GM12864 (cell line): ENCODE measurements at regions not wholly inside any gene's neighbourhood (a gene's known extent, or its start where the extent isn't known, plus 50 kb on each side); places are given as distances from the start of the nearest gene placed in this dataset.
"Not testable (repeated sequence)": the region's sequence is repeated elsewhere in the genome, so short reads cannot be mapped to it uniquely, and the experiment has no call there.

Experiments
- DNase-seq: peaks from one replicate; pipeline ENCODE4 v3.0.0-alpha.2; 2011; ENCODE audit warnings: low read depth
- H3K4me3 ChIP-seq: 2 replicates; pipeline ENCODE4 v1.5.1; 2011; ENCODE audit warnings: mild to moderate bottlenecking, low read depth, low read length, control low read depth
- CTCF ChIP-seq: IDR thresholded peaks from 2 replicates; pipeline ENCODE4 v1.5.1; 2011; ENCODE audit warnings: low read depth, mild to moderate bottlenecking, moderate library complexity, low read length, control low read depth, inconsistent platforms; ENCODE audit errors: missing control alignments

DNA sequence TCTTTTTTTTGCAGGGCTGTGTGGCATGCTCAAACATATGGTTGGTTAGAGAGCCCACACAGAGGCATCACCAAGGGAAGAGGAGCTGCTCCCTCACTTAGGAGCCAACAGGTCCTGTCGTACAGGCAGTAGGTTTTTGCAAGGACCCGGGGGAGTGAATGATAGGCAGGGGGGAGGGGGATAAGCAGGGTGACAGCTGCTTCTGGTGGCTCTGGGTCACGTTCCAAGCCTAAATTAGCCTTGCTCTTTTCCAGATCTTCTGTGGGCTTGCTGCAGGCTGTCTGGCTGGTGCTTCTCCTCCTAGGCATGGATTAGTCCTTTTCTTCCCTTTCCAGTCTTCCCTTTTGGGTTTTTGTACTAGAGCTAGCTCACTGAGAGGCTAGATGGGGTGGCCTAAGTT lies 117.7 kb upstream of the PODXL start:
- DNase-seq, result no peak
- H3K4me3 ChIP-seq, result no peak overlapping the region
- no peak for TF ChIP-seq CTCF

DNA sequence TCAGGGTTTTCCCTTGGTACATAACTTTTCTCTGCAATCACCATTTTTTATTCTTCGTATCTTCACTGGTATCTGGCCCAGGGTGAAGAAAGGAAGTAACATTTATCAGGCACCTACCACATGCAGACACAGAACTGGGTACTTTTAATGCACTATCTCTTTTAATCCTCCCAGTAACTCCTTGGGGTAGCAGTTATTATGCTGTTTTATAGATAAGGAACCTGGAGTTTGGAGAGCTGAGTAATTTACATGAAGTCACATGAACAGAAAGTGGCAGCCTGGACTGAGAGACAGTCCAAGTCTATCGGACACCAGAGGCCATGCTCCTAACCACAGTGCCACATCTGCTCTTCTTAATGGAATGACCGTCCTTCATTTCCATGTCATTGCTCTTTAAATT lies 117.1 kb upstream of the PODXL start:
- DNase-seq, result no peak
- no peak overlapping the region for H3K4me3 ChIP-seq
- no peak for TF ChIP-seq CTCF

DNA sequence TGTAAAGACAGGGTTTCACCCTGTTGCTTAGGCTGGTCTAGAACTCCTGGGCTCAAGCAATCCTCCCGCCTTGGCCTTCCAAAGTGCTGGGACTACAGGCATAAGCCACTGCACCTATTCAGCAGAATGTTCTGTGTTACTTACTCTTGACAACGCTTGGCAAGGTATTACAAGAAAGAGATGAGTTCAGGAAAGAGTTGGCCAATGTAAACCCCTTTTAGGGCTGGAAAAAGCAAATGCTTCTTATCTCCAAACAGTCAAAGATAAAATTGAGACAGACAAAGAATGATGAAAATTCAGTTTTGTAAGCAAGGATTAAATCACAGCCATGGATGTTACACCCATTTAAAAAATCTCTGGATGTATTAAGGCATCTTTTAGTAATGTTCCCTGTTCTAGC lies 114.0 kb upstream of the PODXL start:
- no peak overlapping the region for H3K4me3 ChIP-seq
- DNase-seq, result no peak
- no peak for TF ChIP-seq CTCF

DNA sequence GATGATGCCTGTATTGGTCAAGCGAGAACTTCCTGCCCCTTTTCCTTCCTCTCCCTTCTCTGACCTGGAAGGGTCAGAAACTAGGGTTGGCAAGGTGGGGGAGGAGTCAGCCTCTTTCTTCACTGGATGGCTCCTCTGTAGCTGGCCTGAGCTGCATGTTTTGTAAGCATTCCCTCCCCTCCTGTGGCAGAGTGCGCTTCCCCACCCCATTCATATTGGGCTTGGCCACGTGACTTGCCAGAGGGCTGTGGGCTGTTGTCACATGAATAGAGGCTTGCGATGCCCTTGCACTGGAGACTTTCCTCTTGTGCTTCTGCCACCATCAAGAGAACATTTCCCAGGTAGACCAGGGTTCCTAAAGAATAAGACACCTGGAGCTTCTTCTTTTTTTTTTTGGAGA lies 111.3 kb upstream of the PODXL start:
- no peak for TF ChIP-seq CTCF
- no peak for DNase-seq
- no peak overlapping the region for H3K4me3 ChIP-seq

DNA sequence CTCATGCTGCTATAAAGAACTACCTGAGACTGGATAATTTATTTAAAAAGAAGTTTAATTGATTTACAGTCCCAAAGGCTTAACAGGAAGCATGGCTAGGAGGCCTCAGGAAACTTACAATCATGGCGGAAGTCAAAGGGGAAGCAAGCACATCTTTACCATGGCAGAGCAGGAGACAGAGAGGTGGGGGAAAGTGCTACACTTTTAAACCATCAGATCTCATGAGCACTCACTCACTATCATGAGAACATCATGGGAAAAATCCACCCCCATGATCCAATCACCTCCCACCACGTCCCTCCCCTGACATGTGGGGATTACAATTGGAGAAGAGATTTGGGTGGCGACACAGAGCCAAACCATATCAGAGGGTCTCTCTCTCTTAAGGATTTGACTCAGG lies 108.6 kb upstream of the PODXL start:
- TF ChIP-seq CTCF, result no peak
- no peak overlapping the region for H3K4me3 ChIP-seq
- DNase-seq, result no peak

- no peak overlapping the region for H3K4me3 ChIP-seq
- TF ChIP-seq CTCF, result no peak
- DNase-seq, result no peak
Measured at GRCh38 chr7:131664570-131664969, 108.1 kb upstream of the PODXL start.

GRCh38 chr7:131662301-131662873 lies 106.0 kb upstream of the PODXL start:
- not testable (repeated sequence) for DNase-seq

GRCh38 chr7:131657881-131658280 lies 101.5 kb upstream of the PODXL start:
- no peak for TF ChIP-seq CTCF
- DNase-seq, result no peak

More at GRCh38 chr7:131662301-131662873, 106.0 kb upstream of the PODXL start:
- not testable (repeated sequence) for H3K4me3 ChIP-seq

More at GRCh38 chr7:131657881-131658280, 101.5 kb upstream of the PODXL start:
- no peak overlapping the region for H3K4me3 ChIP-seq
